Motor neuron (in vitro differentiated cells): ENCODE measurements at regions not wholly inside any gene's neighbourhood (a gene's known extent, or its start where the extent isn't known, plus 50 kb on each side); places are given as distances from the start of the nearest gene placed in this dataset.
"Not testable (repeated sequence)": the region's sequence is repeated elsewhere in the genome, so short reads cannot be mapped to it uniquely, and the experiment has no call there.

ENCODE experiments used
- ATAC-seq, 8 experiments: fragments of 200-7000 bp; cut with Tn5 transposase; replicated peaks in 6 of 8; 2 replicates each; pipeline ENCODE4 v1.8.0; 2021; ENCODE audit warnings: mild to moderate bottlenecking in 8 of 8, moderate library complexity in 8 of 8
- H3K27ac ChIP-seq, 2 donors: fragments of 250-450 bp; sonication (Bioruptor Pico); 2 replicates each; pipeline ENCODE4 v1.9.0; 2021; ENCODE audit warnings: antibody characterized with exemption in 2 of 2, mild to moderate bottlenecking in 2 of 2, moderate library complexity in 1 of 2
- H3K4me1 ChIP-seq, 2 donors: fragments of 250-450 bp; sonication (Bioruptor Pico); replicated peaks in 1 of 2; 2 replicates each; pipeline ENCODE4 v1.6.1; 2021; ENCODE audit warnings: antibody characterized with exemption in 2 of 2, mild to moderate bottlenecking in 2 of 2, moderate library complexity in 1 of 2
- H3K4me3 ChIP-seq, 5 donors: fragments of 250-450 bp; sonication (Bioruptor Pico); 2 replicates each; pipeline ENCODE4 v1.9.0; 2021; ENCODE audit warnings: antibody characterized with exemption in 5 of 5, mild to moderate bottlenecking in 5 of 5, moderate library complexity in 4 of 5
- WGBS, 10 experiments: fragments of 450-650 bp; shearing (Covaris generic); methylation state at CpG; one replicate each; pipeline ENCODE4 v1.0.0; 2022; 5-methylcytosine and 5-hydroxymethylcytosine counted together
- in situ Hi-C, 9 experiments: fragments of 400-800 bp; cut with MboI; loops; one replicate each; pipeline ENCODE4 v1.15.0; 2021; ENCODE audit warnings: low sequenced_read_pairs in 9 of 9, low pct_unique_long_range_greater_than_20kb in 2 of 9; ENCODE audit not compliant: unreplicated experiment in 9 of 9

GRCh38 chr4:163709601-163710000 lies 215.1 kb downstream of the TMA16 start:
- Histone ChIP-seq H3K4me3 (no peak overlapping the region), H3K4me1 (peaks cover 0 to 2% of the 10 kb centered on the region in 2 donors), H3K27ac (no peak overlapping the region)
- in situ Hi-C loops = no loop called here
- 82 to 100% (median 100%) methylated on average over 1 of the region's 1 CpG; no CpG with 5 or more reads in 5 of the 10 experiments for WGBS, 10 experiments
- no peak for ATAC-seq

- in situ Hi-C loops = no loop called here
- Histone ChIP-seq H3K4me3 (no peak overlapping the region), H3K27ac (no peak overlapping the region), H3K4me1 (peaks cover 0 to 2% of the 10 kb centered on the region in 2 donors)
- no peak for ATAC-seq
- WGBS, 10 experiments = 7 to 100% (median 71%) methylated on average over 1 to 2 of the region's 2 CpGs; no CpG with 5 or more reads in 1 of the 10 experiments
These were observed 215.7 kb downstream of the TMA16 start for GRCh38 chr4:163710158-163710557.

GRCh38 chr4:163724495-163724894 lies 230.0 kb downstream of the TMA16 start:
- not testable (repeated sequence) for ATAC-seq

GRCh38 chr4:163726641-163727040 lies 232.2 kb downstream of the TMA16 start:
- Histone ChIP-seq H3K4me1 (no peaks in the 10 kb centered on the region), H3K4me3 (no peak overlapping the region), H3K27ac (no peak overlapping the region)
- no peak for ATAC-seq
- 0 to 100% (median 23%) methylated on average over 1 to 2 of the region's 2 CpGs for WGBS, 10 experiments
- in situ Hi-C loops = no loop called here

More at GRCh38 chr4:163724495-163724894, 230.0 kb downstream of the TMA16 start:
- H3K4me3 ChIP-seq, H3K27ac ChIP-seq, H3K4me1 ChIP-seq, in situ Hi-C loops: not testable (repeated sequence)
- 80% methylated on average over 3 of the region's 9 CpGs; no CpG with 5 or more reads in 9 of the 10 experiments for WGBS, 10 experiments

GRCh38 chr4:163731071-163731470 lies 236.6 kb downstream of the TMA16 start:
- Histone ChIP-seq H3K4me1 (no peaks in the 10 kb centered on the region), H3K27ac (no peak overlapping the region), H3K4me3 (no peak overlapping the region)
- in situ Hi-C loops = no loop called here
- 0 to 100% (median 82%) methylated on average over 1 to 2 of the region's 2 CpGs; no CpG with 5 or more reads in 2 of the 10 experiments for WGBS, 10 experiments
- no peak for ATAC-seq

- no peak for ATAC-seq
- in situ Hi-C loops = no loop called here
- H3K27ac ChIP-seq = no peak overlapping the region
These were observed 238.0 kb downstream of the TMA16 start for GRCh38 chr4:163732473-163732872.

GRCh38 chr4:163736876-163737275 lies 242.4 kb downstream of the TMA16 start:
- no peak overlapping the region for H3K27ac ChIP-seq
- in situ Hi-C loops = no loop called here
- WGBS, 10 experiments = 57% methylated on average over 3 of the region's 3 CpGs; no CpG with 5 or more reads in 9 of the 10 experiments
- ATAC-seq = no peak
- no peaks in the 10 kb centered on the region for H3K4me1 ChIP-seq
- no peak overlapping the region for H3K4me3 ChIP-seq

More at GRCh38 chr4:163732473-163732872, 238.0 kb downstream of the TMA16 start:
- Histone ChIP-seq H3K4me3 (no peak overlapping the region), H3K4me1 (no peaks in the 10 kb centered on the region)

- H3K4me1 ChIP-seq, ATAC-seq, H3K27ac ChIP-seq, in situ Hi-C loops, H3K4me3 ChIP-seq: not testable (repeated sequence)
- WGBS, 10 experiments = 20 to 100% (median 83%) methylated on average over 1 to 2 of the region's 7 CpGs; no CpG with 5 or more reads in 5 of the 10 experiments
These were observed 243.4 kb downstream of the TMA16 start for GRCh38 chr4:163737846-163738245.

GRCh38 chr4:163738521-163738920 lies 244.0 kb downstream of the TMA16 start:
- no peak for ATAC-seq
- Histone ChIP-seq H3K4me3 (no peak overlapping the region), H3K4me1 (no peaks in the 10 kb centered on the region), H3K27ac (no peak overlapping the region)
- in situ Hi-C loops = no loop called here

- ATAC-seq = no peak
- no peaks in the 10 kb centered on the region for H3K4me1 ChIP-seq
- no peak overlapping the region for H3K4me3 ChIP-seq
- in situ Hi-C loops = no loop called here
- 0 to 85% (median 52%) methylated on average over 2 to 4 of the region's 4 CpGs; no CpG with 5 or more reads in 1 of the 10 experiments for WGBS, 10 experiments
- H3K27ac ChIP-seq = no peak overlapping the region
These were observed 250.4 kb downstream of the TMA16 start for GRCh38 chr4:163744861-163745260.

GRCh38 chr4:163747293-163747692 lies 252.8 kb downstream of the TMA16 start:
- no peak overlapping the region for H3K4me3 ChIP-seq
- no peak overlapping the region for H3K27ac ChIP-seq
- H3K4me1 ChIP-seq = no peaks in the 10 kb centered on the region
- in situ Hi-C loops = no loop called here
- no peak for ATAC-seq
- 10 to 100% (median 73%) methylated on average over 1 to 5 of the region's 5 CpGs for WGBS, 10 experiments

GRCh38 chr4:163747886-163748285 lies 253.4 kb downstream of the TMA16 start:
- 20 to 100% (median 79%) methylated on average over 1 to 3 of the region's 3 CpGs; no CpG with 5 or more reads in 1 of the 10 experiments for WGBS, 10 experiments
- Histone ChIP-seq H3K27ac (no peak overlapping the region), H3K4me3 (no peak overlapping the region), H3K4me1 (no peaks in the 10 kb centered on the region)
- in situ Hi-C loops = no loop called here
- no peak for ATAC-seq

- Histone ChIP-seq H3K27ac (no peak overlapping the region), H3K4me1 (no peaks in the 10 kb centered on the region), H3K4me3 (no peak overlapping the region)
- WGBS, 10 experiments = 0 to 100% (median 76%) methylated on average over 1 to 2 of the region's 2 CpGs; no CpG with 5 or more reads in 4 of the 10 experiments
- in situ Hi-C loops = no loop called here
- ATAC-seq = peak in 4 of 8 experiments; percentile 7 to 99 (median 88)
These were observed 254.0 kb downstream of the TMA16 start for GRCh38 chr4:163748449-163748848.

- Histone ChIP-seq H3K4me3 (no peak overlapping the region), H3K27ac (no peak overlapping the region), H3K4me1 (peaks cover 2 to 5% of the 10 kb centered on the region in 2 donors)
- 0 to 100% (median 72%) methylated on average over 1 to 3 of the region's 3 CpGs; no CpG with 5 or more reads in 2 of the 10 experiments for WGBS, 10 experiments
- in situ Hi-C loops = no loop called here
- peak in 2 of 8 experiments; percentile 30 to 47 for ATAC-seq
These were observed 260.5 kb downstream of the TMA16 start for GRCh38 chr4:163755013-163755412.
